ENCODE measurements at regions not wholly inside any gene's neighbourhood (a gene's known extent, or its start where the extent isn't known, plus 50 kb on each side); places are given as distances from the start of the nearest gene placed in this dataset.
A peak's percentile ranks its signal among the peaks of the same experiment; 100 is the strongest.

DNA sequence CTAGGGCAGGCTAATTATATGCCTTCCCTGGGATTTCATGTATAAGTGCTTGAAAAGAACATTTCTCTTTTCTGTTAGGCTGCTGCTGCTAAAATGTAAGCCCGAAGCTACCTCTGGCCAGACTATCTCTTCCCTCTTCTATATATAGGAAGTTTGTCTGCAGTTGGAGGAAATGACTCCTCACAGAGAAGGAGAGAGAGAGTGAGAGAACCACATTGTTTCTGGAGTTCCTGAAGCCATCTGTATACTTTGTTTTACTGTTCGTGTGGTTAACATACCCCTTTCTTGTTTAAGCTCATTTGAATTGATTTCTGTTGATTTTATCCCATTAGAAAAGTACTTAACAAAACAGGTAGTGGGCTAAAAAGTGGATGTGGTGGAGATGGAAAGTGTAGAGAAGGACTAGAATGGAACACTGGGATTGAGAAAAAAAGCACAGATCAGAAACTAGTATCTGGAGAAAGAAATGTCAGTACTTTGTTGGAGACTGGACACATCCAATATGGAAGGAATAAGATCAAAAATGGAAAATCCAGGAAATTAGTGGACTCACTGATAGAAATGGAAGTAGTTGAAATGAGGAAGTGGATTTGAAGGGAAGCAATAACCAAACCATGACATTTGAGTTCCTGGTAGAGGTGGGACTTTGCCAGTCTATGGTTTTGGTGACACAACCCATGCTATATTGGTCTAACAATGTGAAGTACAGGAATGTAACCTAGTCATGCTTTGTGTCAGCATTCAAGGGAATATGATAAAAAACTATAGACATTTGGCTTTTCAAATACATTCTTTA lies 112.6 kb downstream of the TMA16 start:
- Histone ChIP-seq H3K4me1 (ENCODE audit: low read depth) (no peaks in the 10 kb centered on the region), H3K4me3 (no peak overlapping the region), H3K9me3 (no peaks in the 10 kb centered on the region), H3K36me3 (ENCODE audit: low read depth) (no peaks in the 10 kb centered on the region)
- ATAC-seq, result peak; percentile 16
- intact Hi-C loops (cut with DNase I, micrococcal nuclease), result no loop called here
- no peak for DNase-seq
- TF ChIP-seq, protein P1, sequence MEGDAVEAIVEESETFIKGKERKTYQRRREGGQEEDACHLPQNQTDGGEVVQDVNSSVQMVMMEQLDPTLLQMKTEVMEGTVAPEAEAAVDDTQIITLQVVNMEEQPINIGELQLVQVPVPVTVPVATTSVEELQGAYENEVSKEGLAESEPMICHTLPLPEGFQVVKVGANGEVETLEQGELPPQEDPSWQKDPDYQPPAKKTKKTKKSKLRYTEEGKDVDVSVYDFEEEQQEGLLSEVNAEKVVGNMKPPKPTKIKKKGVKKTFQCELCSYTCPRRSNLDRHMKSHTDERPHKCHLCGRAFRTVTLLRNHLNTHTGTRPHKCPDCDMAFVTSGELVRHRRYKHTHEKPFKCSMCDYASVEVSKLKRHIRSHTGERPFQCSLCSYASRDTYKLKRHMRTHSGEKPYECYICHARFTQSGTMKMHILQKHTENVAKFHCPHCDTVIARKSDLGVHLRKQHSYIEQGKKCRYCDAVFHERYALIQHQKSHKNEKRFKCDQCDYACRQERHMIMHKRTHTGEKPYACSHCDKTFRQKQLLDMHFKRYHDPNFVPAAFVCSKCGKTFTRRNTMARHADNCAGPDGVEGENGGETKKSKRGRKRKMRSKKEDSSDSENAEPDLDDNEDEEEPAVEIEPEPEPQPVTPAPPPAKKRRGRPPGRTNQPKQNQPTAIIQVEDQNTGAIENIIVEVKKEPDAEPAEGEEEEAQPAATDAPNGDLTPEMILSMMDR (IDR thresholded peaks at IDR 0.05), result no peak

DNA sequence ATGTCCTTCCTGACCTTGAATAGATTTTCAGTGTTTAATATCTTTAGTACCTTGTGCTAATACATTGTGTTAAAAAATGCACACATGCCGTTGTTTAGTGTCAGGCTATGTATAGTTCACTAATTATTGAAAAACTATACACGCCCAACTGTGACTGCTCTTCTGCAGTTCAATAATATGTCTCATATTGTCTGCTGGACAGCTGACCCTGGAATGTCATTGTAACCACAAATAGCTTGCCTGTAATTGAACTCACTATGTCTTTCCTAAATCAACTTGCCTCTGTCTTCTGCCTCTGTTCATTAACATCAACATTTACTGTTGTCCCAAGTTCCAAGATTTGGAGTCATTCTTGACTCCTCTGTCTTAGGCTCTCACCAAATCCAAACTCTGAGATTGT lies 114.5 kb downstream of the TMA16 start:
- H3K4me3 ChIP-seq, result no peak overlapping the region
- TF ChIP-seq, protein P1 (IDR thresholded peaks at IDR 0.05), result no peak
- no peak for ATAC-seq
- H3K9me3 ChIP-seq, result no peaks in the 10 kb centered on the region
- intact Hi-C loops (cut with DNase I, micrococcal nuclease), result no loop called here
- no peaks in the 10 kb centered on the region for H3K36me3 ChIP-seq (ENCODE audit: low read depth)
- H3K4me1 ChIP-seq (ENCODE audit: low read depth), result no peaks in the 10 kb centered on the region
- DNase-seq, result no peak

DNA sequence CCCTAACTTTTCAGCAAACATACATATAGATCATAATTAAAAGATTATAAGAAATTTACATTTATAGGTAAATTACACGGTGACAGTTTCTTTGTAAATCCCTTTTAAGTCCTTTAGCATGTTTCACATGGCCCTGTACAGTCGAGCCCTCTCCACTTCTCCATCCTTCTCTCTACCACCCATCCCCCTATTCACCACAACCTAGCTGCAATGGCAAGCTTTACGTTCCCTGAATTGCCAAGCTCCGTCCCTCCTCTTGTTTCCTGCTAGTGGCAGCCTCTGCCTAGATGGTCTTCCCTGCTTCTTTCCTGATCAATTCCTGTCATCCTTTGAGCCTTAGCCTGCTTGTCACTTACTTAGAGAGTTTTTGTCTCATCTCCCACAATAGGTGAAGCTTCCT lies 116.2 kb downstream of the TMA16 start:
- Histone ChIP-seq H3K9me3 (no peaks in the 10 kb centered on the region), H3K4me3 (no peak overlapping the region), H3K36me3 (ENCODE audit: low read depth) (no peaks in the 10 kb centered on the region), H3K4me1 (ENCODE audit: low read depth) (no peaks in the 10 kb centered on the region)
- intact Hi-C loops (cut with DNase I, micrococcal nuclease), result no loop called here
- TF ChIP-seq, protein P1 (IDR thresholded peaks at IDR 0.05), result no peak
- DNase-seq (no peak), ATAC-seq (peak; percentile 42)

DNA sequence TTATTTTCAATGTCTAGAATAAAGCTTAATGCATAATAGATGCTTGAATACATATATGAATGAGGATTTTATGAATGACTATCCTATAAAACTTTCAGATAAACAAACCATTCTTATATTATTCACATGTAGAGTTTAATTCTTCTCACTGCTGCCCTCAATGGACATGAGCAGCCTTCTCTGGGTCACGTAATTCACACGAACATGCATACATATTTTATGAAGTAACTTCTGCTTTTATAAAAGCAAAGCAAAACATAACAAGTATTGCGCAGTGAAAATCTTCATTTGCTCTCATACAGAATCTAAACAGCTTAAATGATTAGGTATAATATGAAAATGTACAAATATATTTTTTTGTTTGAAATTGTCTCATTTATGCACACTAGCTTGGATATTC lies 116.7 kb downstream of the TMA16 start:
- no peaks in the 10 kb centered on the region for H3K4me1 ChIP-seq (ENCODE audit: low read depth)
- intact Hi-C loops (cut with DNase I, micrococcal nuclease), result no loop called here
- no peak for DNase-seq
- H3K4me3 ChIP-seq, result no peak overlapping the region
- TF ChIP-seq, protein P1 (IDR thresholded peaks at IDR 0.05), result no peak
- peak; percentile 35 for ATAC-seq
- H3K9me3 ChIP-seq, result no peaks in the 10 kb centered on the region
- H3K36me3 ChIP-seq (ENCODE audit: low read depth), result no peaks in the 10 kb centered on the region

DNA sequence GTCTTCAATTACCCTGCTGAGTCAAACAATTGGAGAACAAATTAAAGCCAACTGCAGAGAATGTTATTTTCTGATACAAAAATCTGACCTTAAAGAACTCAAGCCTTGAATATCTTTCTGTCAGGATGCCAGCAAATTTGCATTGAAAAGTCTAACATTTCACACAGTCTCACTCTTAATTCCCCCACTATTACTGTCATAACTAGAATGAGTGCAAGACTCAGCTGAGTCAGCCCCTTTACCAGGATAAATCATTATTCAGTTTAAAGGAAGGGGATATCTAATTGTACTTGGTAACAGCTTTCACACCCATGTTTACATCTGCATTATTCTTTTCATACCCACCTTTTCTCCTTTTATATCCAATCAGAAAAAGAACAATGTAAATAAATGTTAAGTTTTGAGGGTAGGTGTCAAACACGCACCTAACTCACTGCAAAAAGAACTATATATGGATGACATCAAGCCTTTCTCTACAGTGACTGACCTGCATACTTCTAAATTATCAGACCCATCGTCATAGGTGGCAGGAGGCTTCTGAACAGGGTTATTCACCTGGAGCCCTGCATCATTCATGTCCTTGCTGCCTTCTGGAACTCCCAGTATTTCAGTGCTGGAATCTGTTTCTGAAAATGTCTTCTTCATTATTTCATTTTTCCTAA lies 117.4 kb downstream of the TMA16 start:
- intact Hi-C loops (cut with DNase I, micrococcal nuclease), result no loop called here
- ATAC-seq (no peak), DNase-seq (no peak)
- H3K4me1 ChIP-seq (ENCODE audit: low read depth), result no peaks in the 10 kb centered on the region
- H3K9me3 ChIP-seq, result no peaks in the 10 kb centered on the region
- TF ChIP-seq, protein P1 (IDR thresholded peaks at IDR 0.05), result no peak
- H3K36me3 ChIP-seq (ENCODE audit: low read depth), result no peaks in the 10 kb centered on the region
- no peak overlapping the region for H3K4me3 ChIP-seq
